Coronary artery (tissue), 2 donors: ENCODE measurements at regions not wholly inside any gene's neighbourhood (a gene's known extent, or its start where the extent isn't known, plus 50 kb on each side); places are given as distances from the start of the nearest gene placed in this dataset.

ENCODE experiments used
- DNase-seq: peaks from one replicate; pipeline ENCODE4 v3.0.0-alpha.2; 2017; ENCODE audit warnings: low spot score
- H3K27ac ChIP-seq, 2 donors: fragments of 200-600 bp; sonication (generic); one replicate each; pipeline ENCODE4 v1.5.1; 2016 to 2019
- H3K4me3 ChIP-seq: fragments of 200-600 bp; sonication (generic); 2 replicates; pipeline ENCODE4 v1.5.1; 2016; ENCODE audit warnings: mild to moderate bottlenecking, moderate library complexity
- CTCF ChIP-seq: fragments of 200-600 bp; sonication (generic); IDR thresholded peaks from one replicate; pipeline ENCODE4 v1.5.1; 2019; ENCODE audit warnings: antibody characterized with exemption

- Histone ChIP-seq H3K27ac (no peak overlapping the region), H3K4me3 (no peak overlapping the region)
- TF ChIP-seq CTCF, result no peak
- DNase-seq, result no peak
These were observed 506.6 kb downstream of the RNF144B start for GRCh38 chr6:18893540-18894269.

GRCh38 chr6:18897350-18897749 is 510.2 kb downstream of the RNF144B start:
- no peak for DNase-seq
- H3K27ac ChIP-seq, result no peak overlapping the region
- no peak for TF ChIP-seq CTCF
- H3K4me3 ChIP-seq, result no peak overlapping the region

- no peak for TF ChIP-seq CTCF
- no peak overlapping the region for H3K27ac ChIP-seq
- no peak for DNase-seq
- no peak overlapping the region for H3K4me3 ChIP-seq
These were observed 517.5 kb downstream of the RNF144B start for GRCh38 chr6:18904681-18905080.

- Histone ChIP-seq H3K27ac (no peak overlapping the region), H3K4me3 (no peak overlapping the region)
- no peak for TF ChIP-seq CTCF
- no peak for DNase-seq
These were observed 533.6 kb downstream of the RNF144B start for GRCh38 chr6:18920701-18921100.

GRCh38 chr6:18931086-18931485 is 543.9 kb downstream of the RNF144B start:
- H3K27ac ChIP-seq, result no peak overlapping the region
- DNase-seq, result no peak
- no peak overlapping the region for H3K4me3 ChIP-seq
- TF ChIP-seq CTCF, result no peak

- Histone ChIP-seq H3K27ac (no peak overlapping the region), H3K4me3 (no peak overlapping the region)
- TF ChIP-seq CTCF, result no peak
- DNase-seq, result no peak
These were observed 571.0 kb downstream of the RNF144B start for GRCh38 chr6:18958146-18958545.

- no peak for DNase-seq
- H3K4me3 ChIP-seq, result no peak overlapping the region
- TF ChIP-seq CTCF, result no peak
- H3K27ac ChIP-seq, result no peak overlapping the region
These were observed 574.4 kb downstream of the RNF144B start for GRCh38 chr6:18961566-18961965.
